ENCODE measurements at regions not wholly inside any gene's neighbourhood (a gene's known extent, or its start where the extent isn't known, plus 50 kb on each side); places are given as distances from the start of the nearest gene placed in this dataset.

GRCh38 chr7:16023046-16023445 is 336.6 kb upstream of the MEOX2 start (continued):
- TF ChIP-seq XRCC3 (IDR thresholded peaks at IDR 0.05): no peak
- no peak for TF ChIP-seq PCBP1 (IDR thresholded peaks at IDR 0.05; ENCODE audit: low read depth, low read length, poor library complexity, severe bottlenecking)
- no peak for TF ChIP-seq SMAD3 (CRISPR knock-in tag; conservative IDR thresholded peaks at IDR 0.05)
- TF ChIP-seq SMARCE1 (IDR thresholded peaks at IDR 0.05): no peak
- TF ChIP-seq SRF (CRISPR knock-in tag; IDR thresholded peaks at IDR 0.05): no peak
- TF ChIP-seq ESRRA (IDR thresholded peaks at IDR 0.05; ENCODE audit: borderline replicate concordance, low read depth): no peak
- TF ChIP-seq ZNF518B (CRISPR knock-in tag; IDR thresholded peaks at IDR 0.05): no peak

GRCh38 chr7:16021851-16022250 is 335.4 kb upstream of the MEOX2 start:
- intact Hi-C loops (cut with micrococcal nuclease) (no loop called here), in situ Hi-C loops (cut with MboI) (no loop called here)
- no peak for FAIRE-seq
- ATAC-seq: no peak
- POLR2A ChIA-PET: no interaction called here
- CTCF ChIA-PET (ENCODE audit: low intra/inter-chr PET ratio): no interaction called here
- no peaks in the 10 kb centered on the region for H3K36me3 ChIP-seq (ENCODE audit: control insufficient read depth, insufficient read depth, low read length)
- H2AFZ ChIP-seq (ENCODE audit: low read depth, low read length): no peak overlapping the region
- H3K9me3 ChIP-seq (replicated peaks; ENCODE audit: control insufficient read depth, insufficient read depth, low read depth, low read length): no peaks in the 10 kb centered on the region
- no peaks in the 10 kb centered on the region for H3K79me2 ChIP-seq (ENCODE audit: control insufficient read depth, insufficient read depth, low read length)
- DNase-seq (ENCODE audit: extremely low read depth in 1 of 4, low spot score in 3 of 4): no peak
- no TSS peak for BruUV-seq (replicated peaks)
- 6% methylated on average over 1 of the region's 1 CpG for WGBS (ENCODE audit: insufficient coverage, low coverage, missing lambda C conversion rate)
- no peak overlapping the region for H3K9ac ChIP-seq (ENCODE audit: insufficient read depth in 1 of 2, low read depth in 2 of 2, low read length in 2 of 2)
- H3K4me1 ChIP-seq (replicated peaks in 1 of 2; ENCODE audit: control insufficient read depth in 2 of 2, insufficient read depth in 2 of 2, low read length in 2 of 2): no peaks in the 10 kb centered on the region
- no peak overlapping the region for H3K27ac ChIP-seq (ENCODE audit: extremely low read depth, low read depth, low read length)
- H3K4me3 ChIP-seq: no peak overlapping the region
- H3K4me2 ChIP-seq (ENCODE audit: insufficient read depth, low read length): no peak overlapping the region
- no peaks in the 10 kb centered on the region for H4K20me1 ChIP-seq (replicated peaks; ENCODE audit: control insufficient read depth, insufficient read depth, low read length)
- H3K27me3 ChIP-seq (ENCODE audit: control insufficient read depth in 2 of 2, insufficient read depth in 2 of 2, low read length in 2 of 2): no peaks in the 10 kb centered on the region
- H3K9me1 ChIP-seq (ENCODE audit: control insufficient read depth, insufficient read depth, low read length): no peaks in the 10 kb centered on the region
- TF ChIP-seq KDM1A (IDR thresholded peaks at IDR 0.05) (no peak), ZNF518B (CRISPR knock-in tag; IDR thresholded peaks at IDR 0.05) (no peak), NR0B1 (IDR thresholded peaks at IDR 0.05; ENCODE audit: partially characterized antibody) (no peak), PML (IDR thresholded peaks at IDR 0.05; ENCODE audit: low read length) (no peak)
